NCI-H1417 (cell line): ENCODE measurements at regions not wholly inside any gene's neighbourhood (a gene's known extent, or its start where the extent isn't known, plus 50 kb on each side); places are given as distances from the start of the nearest gene placed in this dataset.
A peak's percentile ranks its signal among the peaks of the same experiment; 100 is the strongest.

Experiments used
- DNase-seq, 3 experiments: peaks; one replicate each; lab custom pipeline; 2025; lab: John Stamatoyannopoulos, UW

DNA sequence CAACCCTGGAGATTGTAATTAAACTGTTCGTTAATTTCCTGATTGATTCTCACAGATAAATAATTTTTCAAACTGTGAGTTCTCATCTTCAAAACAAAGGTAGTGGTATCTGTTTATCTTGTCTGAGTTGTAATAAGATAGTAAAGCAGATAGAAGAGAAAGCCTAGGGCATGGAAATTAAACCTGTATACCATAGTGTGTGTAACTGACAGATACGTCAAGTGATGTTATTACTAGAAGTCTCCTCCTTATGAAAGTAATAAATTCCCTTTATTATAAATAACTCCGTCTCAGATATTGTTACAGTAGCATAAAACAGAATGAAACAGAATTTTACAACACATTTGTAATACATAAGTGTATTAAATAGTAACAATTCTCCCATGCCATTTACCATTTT, 1065.1 kb downstream of the SLITRK1 start:
- DNase-seq, result no peak

- no peak for DNase-seq
Measured at GRCh38 chr13:82815791-82816190, 1066.5 kb downstream of the SLITRK1 start.

DNA sequence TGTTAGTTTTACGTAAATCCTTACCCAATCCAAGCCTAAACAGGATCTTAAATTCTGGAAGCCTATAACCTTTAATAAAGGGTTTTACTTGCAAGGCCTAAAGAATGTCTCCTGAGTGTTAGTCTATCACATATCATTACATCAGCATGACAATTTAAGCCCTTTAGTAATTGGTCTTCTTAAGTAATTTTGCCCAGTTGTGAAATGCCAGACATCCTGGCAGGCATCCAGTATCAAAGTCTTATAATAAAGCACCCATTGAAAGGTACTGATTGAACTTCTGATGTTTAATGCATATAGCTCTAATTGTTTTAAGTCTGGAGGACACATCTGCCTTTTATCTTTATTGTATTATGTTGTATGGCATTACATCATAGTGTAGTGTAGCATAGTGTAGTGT, 1078.9 kb downstream of the SLITRK1 start:
- DNase-seq, result peak in 1 of 3 experiments; percentile 54

- DNase-seq, result no peak
Measured at GRCh38 chr13:82802528-82802927, 1079.7 kb downstream of the SLITRK1 start.

DNA sequence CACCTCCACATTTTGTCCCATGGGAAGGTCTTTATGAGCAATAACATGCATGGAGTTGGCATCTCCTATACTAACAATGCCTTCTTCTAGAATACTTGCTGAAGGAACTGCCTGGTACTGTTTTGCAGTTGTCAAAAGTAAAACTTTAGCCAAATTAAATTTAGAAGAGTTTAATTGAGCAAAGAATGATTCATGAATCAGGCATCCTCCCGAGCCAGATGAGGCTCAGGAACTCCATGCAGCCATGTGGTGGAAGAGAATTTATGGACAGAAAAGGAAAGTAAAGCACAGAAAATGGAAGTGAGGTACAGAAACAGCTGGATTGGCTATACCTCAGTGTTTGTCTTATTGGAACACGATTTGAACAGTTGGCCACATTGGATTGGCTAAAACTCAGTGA, 1081.9 kb downstream of the SLITRK1 start:
- no peak for DNase-seq

GRCh38 chr13:82797876-82798275, 1084.4 kb downstream of the SLITRK1 start:
- no peak for DNase-seq

GRCh38 chr13:82791035-82791434, 1091.2 kb downstream of the SLITRK1 start:
- peak in 2 of 3 experiments; percentile 8 to 77 for DNase-seq

DNA sequence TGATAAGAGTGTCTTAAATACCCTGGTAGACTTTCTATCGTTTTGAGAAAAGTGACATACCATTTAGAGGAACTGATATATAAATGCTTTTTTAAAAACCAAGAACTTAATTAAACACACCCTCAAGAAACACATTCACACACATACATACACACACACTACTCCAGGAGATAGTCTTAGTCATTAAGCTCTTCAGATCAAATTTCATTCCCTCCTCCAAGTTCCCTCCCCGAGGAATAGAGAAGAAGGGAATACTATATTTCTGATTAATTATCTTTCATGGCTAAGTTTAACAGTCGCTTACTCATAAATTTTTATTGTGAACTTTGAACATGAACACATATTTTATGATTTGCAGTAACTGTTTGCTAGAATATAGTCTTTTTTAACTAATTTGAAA, 1109.5 kb downstream of the SLITRK1 start:
- no peak for DNase-seq

- no peak for DNase-seq
Measured at GRCh38 chr13:82766732-82767321, 1115.4 kb downstream of the SLITRK1 start.

DNA sequence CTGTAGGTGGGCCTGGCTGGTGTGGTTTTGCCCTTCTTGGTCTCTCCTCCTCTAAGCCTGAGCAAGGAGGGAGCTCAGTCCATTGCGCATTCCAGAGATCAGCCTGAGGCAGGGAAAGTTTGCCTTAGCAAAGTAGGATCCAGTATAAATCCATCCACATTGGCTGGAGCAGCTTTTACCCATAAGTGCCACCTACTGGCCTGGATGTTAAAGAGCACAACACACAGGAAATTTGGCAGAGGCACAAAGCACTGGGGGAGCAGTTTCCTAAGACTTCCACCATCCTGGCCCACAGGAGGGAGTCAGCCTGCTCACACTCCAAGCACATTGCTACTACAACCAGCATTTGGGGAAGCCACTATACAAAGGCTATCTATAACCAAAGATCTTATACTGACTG, 1124.2 kb downstream of the SLITRK1 start:
- DNase-seq, result peak in 2 of 3 experiments; percentile 14 to 53

GRCh38 chr13:82751206-82751605, 1131.1 kb downstream of the SLITRK1 start:
- DNase-seq, result no peak

DNA sequence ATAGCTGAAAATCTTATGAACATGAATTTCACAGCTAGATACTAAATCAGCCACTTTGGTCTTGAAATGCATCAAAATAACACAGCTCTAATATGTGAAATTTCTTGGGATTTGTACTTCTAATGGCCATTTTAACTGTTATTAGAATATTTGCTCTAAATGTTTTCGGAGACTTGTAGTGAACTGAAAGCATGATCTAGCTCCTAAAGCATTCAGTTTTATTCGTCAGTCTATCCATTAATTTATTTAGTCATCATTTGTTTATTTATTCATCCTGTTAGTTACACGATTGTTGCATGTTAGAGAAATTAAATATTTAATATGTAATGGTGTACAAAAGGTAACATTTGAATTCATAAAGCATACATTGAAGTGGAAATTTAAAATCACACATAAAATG, 1132.7 kb downstream of the SLITRK1 start:
- no peak for DNase-seq

DNA sequence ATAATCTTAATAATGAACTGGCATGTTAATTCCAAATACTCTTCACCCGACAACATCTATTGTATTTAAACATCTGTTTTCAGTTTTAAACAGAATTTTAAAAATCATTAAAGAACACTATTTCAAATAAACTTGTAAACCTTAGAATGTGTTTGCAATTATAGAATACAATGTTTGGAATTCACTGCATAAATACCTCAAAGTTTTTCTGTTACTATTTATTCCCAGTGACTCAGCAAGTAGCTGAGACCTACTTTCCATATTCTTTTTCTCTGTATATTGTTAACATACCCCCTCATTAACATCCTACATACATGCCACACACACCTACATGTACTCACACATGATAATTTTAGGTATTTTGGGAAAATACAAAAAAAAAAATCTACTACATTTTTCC, 1134.3 kb downstream of the SLITRK1 start:
- no peak for DNase-seq

DNA sequence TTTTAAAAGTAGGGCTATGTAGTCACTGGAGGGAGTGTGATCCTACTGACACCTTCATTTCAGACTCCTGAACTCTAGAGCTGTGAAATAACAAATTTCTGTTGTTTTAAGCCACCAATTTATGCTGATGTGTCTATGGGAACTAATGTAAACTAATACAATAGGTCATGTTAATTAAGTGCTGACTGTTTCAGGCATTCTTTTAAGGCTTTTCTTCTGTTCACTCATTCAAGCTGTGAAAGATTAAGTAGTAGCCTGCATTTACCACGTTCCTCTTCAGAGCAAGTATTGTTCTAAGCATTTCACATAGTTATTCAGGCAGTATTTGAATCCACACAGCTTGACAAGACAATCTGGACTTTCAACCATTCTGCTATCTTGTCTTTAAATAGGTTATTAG, 1135.0 kb downstream of the SLITRK1 start:
- DNase-seq, result peak in 1 of 3 experiments; percentile 21

GRCh38 chr13:82740442-82740841, 1141.8 kb downstream of the SLITRK1 start:
- DNase-seq, result no peak

DNA sequence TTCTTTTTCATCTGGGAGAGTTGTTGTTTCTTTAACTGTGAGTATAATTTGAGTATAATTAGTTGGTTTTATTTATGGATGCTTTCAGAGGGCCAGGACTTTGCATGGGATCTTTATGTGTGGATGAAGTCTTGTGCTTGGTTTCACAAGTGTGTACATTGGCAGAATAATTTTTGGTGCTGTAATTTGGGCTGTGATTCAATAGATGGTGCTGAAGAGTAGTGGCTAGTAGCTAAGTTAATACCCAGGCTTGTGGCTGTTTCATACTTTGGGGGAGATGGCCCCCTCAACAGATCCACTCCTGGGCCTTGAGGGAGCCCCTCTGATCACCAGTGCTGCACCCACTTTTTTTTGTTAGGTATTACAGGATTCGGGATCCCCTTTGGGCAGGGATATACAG, 1142.4 kb downstream of the SLITRK1 start:
- no peak for DNase-seq

DNA sequence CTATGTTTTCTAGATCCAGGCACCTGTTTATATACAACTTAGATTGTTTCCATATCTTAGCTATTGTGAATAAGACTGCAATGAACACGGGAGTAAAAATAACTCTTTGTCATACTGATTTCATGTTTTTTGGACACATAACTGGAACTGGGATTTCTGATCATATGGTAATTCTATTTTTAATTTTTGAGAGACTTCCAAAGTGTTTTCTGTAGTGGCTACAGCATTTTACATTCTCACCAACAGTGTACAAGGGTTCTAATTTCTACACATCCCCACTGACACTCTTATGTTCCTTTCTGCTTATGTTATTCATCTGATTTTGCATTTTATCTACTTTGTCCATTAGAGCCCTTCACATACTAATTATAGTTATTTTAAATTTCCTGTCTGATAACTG, 1152.9 kb downstream of the SLITRK1 start:
- DNase-seq, result no peak

DNA sequence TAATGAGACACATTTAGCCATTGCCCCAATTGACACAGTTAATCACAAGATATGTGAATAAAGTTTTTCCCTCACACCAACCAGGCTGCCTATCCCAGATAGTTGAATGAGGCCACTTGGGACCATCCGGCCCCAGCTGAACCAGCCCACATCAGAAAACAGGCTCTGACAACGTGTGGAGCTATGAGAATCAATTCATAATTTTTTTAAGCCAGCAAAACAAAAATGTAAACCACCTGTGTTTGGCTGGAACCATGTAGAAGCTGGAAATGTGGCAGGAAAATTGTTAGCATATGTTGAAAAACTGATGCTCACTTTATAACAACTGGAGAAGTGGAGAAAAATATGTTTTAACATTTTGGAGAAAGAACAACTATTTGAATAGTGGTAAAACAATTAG, 1161.3 kb downstream of the SLITRK1 start:
- no peak for DNase-seq

DNA sequence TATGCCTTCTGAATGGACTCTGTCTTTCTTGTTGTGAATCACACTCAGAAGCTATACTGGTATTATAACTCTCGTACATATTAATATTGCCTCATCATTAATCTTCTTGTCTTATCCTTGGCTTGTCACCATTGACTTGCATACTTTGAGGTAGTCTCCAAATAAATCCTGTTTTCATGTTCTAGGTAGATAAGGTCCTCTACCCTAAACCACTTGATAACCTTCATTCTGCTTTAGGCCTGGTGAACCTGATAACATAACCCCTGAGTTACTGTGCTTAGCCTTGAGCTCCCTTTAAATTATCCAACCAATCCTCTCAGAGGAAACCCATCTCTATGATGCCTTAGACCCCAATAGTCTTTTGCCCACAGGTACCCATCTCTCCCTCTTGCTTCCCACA, 1162.3 kb downstream of the SLITRK1 start:
- DNase-seq, result no peak

GRCh38 chr13:82717249-82717648, 1165.0 kb downstream of the SLITRK1 start:
- DNase-seq, result peak in 1 of 3 experiments; percentile 54

GRCh38 chr13:82713687-82714405, 1168.4 kb downstream of the SLITRK1 start:
- no peak for DNase-seq

- DNase-seq, result no peak
Measured at GRCh38 chr13:82702513-82702912, 1179.8 kb downstream of the SLITRK1 start.

DNA sequence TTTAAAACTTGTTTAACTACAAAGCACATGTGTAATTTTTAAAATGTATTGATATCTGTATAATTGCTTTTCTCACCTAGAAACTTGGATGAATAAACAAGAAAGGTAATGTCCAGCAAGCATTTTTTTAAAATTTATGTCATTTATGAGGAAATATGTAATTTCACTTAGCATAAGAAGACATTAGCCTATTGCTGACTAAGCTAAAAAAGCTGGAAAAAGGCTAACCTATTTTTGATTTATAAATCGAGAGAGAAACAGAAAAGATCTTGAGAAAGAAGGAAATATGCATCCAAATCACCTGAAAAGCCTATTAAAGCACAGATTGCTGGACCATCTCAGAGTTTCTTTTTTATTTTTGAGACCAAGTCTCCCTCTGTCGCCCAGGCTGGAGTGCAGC, 1181.3 kb downstream of the SLITRK1 start:
- no peak for DNase-seq

DNA sequence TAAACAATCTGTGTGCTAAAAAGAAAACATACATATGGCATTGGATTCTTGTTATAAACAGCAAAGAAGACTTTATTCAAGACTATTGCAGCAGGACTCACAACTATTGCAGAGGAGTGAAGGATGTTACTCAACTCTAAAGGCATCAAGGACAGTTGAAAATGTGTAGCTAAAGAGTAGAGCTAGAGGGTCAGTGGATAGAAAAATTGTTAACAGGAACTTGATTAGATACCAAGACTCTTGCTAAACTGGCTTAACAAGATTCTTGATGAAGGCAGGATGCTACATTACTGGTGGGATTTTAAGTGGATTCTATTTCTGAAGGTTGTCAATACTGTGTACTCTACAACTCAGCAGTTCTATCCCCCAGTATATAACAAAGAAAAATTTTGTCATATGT, 1183.3 kb downstream of the SLITRK1 start:
- DNase-seq, result peak in 1 of 3 experiments; percentile 32
